GM21576 (cell line): ENCODE measurements at regions not wholly inside any gene's neighbourhood (a gene's known extent, or its start where the extent isn't known, plus 50 kb on each side); places are given as distances from the start of the nearest gene placed in this dataset.
"Not testable (repeated sequence)": the region's sequence is repeated elsewhere in the genome, so short reads cannot be mapped to it uniquely, and the experiment has no call there.

Experiments used
- ATAC-seq: cut with Tn5 transposase; IDR thresholded peaks from one replicate; pipeline ENCODE4 v1.9.1; 2021; ENCODE audit warnings: mild to moderate bottlenecking, moderate library complexity; ENCODE audit not compliant: unreplicated experiment

GRCh38 chr10:25851548-25851947, 82.5 kb upstream of the MYO3A start:
- no peak for ATAC-seq

DNA sequence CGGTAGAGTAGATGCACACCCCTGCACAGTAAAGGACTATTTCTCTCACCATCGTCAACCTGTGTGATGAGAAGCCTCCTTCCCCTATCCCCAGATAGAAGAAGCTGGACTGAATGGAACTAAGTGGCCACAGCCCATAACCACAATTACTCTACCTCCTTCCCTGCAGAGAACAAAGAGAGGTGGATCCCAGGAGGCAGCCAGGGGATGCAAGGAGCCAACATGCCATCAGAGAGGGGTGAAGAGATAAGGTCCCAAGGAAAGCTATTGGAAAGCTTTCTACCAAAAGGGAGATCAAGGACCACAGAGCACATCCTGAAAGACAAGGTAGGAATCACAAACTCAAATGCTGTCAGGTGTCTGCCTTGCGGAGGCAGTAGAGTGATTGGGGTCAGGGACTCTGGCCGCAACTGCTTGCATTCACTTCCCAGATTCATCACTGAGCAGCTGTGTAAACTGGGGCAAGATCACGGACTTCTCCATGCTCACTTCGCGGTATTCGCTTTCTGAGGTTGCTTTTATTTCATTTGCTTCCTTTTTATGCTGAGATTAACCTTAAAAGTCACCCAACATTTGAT, 81.6 kb upstream of the MYO3A start:
- no peak for ATAC-seq

GRCh38 chr10:25858076-25858475, 76.0 kb upstream of the MYO3A start:
- no peak for ATAC-seq

- ATAC-seq, result no peak
Observed at GRCh38 chr10:25865267-25865666, 68.8 kb upstream of the MYO3A start.

- no peak for ATAC-seq
Observed at GRCh38 chr10:25867321-25867720, 66.7 kb upstream of the MYO3A start.

GRCh38 chr10:25869067-25869591, 64.9 kb upstream of the MYO3A start:
- ATAC-seq, result no peak

- no peak for ATAC-seq
Observed at GRCh38 chr10:25869609-25870008, 64.4 kb upstream of the MYO3A start.

DNA sequence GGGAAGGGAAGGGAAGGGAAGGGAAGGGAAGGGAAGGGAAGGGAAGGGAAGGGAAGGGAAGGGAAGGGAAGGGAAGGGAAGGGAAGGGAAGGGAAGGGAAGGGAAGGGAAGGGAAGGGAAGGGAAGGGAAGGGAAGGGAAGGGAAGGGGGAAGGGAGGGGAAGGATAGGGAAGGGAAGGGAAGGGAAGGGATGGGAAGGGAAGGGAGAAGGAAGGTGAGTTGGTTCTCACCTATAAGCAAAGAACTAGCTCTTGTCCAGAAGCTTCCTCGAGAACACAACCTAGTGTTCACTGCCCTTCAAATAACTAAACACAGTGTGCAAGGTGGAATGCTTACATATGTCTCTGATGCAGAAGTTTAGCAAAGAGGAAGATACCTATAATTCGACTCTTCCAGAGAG, 59.6 kb upstream of the MYO3A start:
- ATAC-seq, result not testable (repeated sequence)

DNA sequence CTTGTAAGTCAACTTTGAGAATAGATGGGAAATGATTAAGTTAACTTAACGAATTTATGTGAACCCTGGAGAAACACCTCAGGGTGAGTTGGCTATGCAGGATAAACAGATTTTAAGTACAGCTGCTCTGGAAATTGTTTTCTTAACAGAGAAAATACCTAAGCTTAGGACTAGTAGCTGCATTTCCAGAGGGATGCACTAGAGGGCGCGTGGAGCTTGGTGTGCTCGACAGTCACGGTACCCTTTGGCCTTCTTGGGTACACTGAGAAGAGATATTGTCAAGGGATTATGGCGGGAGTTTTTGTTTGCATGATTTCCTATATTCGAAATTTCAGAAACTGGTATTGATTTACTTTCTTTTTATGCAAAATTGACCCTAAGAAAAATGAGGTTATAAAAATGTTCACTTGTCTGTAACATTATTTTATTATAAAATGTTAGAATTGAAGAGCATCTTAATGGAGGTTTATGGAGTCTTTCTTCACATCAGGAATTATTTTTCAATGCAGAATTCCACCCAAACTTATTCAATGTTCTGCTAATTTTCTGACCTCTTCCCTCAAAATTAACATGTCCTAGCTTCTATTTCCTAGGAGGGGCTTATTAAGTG, 58.4 kb upstream of the MYO3A start:
- peak; percentile 95 for ATAC-seq

GRCh38 chr10:25877296-25877695, 56.7 kb upstream of the MYO3A start:
- no peak for ATAC-seq
